Medulla oblongata (tissue), 1 donor: ENCODE measurements at regions not wholly inside any gene's neighbourhood (a gene's known extent, or its start where the extent isn't known, plus 50 kb on each side); places are given as distances from the start of the nearest gene placed in this dataset.
"Not testable (repeated sequence)": the region's sequence is repeated elsewhere in the genome, so short reads cannot be mapped to it uniquely, and the experiment has no call there.

Experiments
- DNase-seq: peaks from one replicate; pipeline ENCODE4 v3.0.0-alpha.2; 2015; ENCODE audit errors: extremely low spot score

DNA sequence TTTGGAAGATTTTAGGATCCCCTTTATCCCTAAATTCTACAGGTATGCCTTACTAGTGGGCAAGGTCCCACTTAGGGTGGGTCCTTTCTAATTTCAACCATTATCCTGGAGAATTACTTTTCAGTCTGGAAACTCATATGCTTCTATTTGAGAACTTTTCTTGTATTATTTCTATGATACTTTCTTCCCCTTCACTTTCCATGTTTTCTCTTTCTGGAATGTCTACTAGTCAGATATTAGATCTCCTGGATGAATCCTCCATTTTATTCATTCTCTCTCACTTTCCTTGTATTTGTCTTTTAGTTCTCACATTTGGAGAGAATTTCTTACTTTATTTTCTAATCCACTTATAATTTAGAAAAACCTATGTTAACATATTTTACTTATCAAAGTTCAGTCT, 83.9 kb upstream of the SIPA1L2 start:
- no peak for DNase-seq

DNA sequence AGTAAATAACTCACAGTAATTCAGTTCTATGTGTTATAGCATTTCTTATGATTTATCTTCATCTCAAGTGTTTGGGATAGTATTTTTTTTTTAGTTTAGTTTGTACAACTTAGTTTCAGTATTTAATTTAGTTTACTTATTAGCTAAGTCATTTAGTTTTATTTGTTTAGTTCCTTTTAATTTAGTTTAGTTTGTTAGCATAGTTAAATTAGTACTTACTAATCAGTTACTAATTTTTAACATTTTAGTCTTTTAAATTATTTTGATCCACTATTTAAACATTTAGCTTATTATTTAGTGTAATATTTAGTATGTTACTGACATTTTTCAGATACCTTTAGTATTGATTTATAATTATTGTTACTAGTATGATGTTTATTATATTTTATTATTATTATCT, 85.2 kb upstream of the SIPA1L2 start:
- DNase-seq, result no peak

DNA sequence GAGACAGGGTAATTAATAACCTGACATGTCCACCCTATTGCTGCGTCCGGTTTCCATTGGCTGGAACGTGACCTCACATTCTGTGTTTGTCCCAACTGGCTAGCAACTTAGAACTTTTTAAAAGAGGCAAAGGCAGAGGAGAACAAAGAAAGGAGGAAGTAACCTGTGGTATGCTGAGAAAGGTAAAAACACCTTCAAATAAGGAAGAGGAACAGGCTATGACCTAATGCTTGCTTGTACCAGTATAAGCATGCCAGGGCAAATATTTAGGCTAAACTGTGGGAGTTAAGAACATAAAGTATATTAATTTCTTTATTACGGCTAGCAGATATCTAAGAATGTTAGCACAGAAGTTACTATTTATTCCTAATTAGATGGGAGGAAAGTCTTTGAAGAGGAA, 87.3 kb upstream of the MAP10 start:
- not testable (repeated sequence) for DNase-seq

DNA sequence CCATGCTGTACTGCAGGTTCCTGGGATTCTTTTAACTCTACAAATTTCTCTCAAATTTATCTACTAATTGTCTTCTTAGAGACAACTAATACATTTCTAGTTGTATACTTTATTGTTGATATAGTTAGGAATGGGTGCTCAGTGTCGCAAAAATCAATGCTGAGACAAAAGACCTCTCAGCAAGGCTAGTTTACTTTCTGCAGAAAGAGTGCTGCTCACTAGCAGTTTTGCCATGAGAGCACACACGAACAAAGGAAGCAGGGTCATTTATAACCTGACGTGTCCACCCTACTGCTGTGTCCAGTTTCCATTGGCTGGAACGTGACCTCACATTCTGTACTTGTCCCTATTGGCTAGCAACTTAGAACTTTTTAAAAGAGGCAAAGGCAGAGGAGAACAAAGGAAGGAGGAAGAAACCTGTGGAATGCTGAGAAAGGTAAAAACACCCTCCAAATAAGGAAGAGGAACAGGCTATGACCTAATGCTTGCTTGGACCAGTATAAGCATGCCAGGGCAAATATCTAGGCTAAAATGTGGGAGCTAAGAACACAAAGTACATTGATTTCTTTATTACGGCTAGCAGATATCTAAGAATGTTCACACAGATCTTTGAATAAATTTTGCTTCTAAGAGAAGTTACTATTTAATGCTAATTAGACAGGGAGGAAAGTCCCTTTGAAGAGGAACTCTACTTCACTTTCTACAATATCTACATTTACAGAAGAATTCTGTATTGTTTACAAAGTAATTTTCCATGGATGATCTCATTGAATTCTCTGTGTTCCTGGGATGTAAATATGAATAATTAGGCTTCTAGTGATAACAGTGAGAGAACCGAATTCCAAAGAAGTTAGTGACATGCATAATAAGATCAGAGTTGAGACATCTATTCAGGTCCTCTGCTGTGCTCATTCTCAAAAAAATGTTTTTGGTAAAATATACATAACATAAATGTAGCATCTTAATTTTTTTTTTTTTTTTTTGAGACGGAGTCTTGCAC, 86.0 kb upstream of the MAP10 start:
- no peak for DNase-seq

DNA sequence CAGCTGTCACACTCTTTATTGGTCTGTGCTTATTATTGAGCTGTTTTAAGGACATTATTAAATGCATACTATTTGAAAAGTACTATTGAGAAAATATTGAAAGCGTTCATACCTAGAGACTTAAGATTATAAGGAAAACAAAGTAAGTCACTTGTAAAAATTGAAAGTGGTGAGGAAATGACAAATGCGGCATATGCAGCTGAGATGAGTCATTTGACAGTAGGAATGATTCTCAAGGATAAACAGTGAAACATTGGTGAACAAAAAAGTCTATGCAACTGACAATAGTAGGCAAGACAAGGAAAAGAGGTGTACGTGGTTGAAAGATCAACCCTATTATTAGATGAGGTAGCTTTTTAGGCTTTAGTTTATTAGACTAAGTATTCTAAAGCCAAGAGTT, 82.6 kb upstream of the MAP10 start:
- no peak for DNase-seq

DNA sequence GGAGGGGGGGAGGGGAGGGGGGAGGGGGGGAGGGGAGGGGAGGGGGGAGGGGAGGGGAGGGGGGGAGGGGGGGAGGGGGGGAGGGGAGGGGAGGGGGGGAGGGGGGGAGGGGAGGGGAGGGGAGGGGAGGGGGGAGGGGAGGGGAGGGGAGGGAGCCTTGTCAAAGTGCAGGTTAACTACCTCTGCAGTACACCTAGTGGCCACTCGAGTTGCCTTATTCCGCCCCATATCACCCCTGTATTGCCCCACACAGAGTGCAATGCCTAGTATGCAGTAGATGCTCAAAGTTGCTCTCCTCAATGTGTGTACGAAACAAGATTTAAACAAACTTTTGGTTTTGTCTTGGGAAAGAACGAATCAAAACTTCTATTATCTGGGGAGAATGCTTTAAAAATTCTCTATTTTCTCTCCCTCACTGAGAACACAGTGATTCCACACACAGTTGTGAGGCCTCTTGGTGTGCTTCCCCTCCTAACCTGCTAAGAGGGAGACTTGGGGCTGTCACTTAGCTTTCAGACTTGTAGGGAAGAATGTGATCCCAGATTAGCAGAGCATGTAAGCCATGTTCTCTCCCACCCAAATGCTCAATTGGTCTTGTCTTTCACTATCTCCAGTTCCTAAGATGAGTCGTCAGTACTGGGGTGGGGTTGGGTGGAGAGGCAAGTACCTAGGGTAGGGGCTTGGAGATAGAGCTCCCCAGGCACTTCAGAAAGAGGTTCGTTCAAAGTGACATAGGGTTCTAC, 79.7 kb upstream of the MAP10 start:
- no peak for DNase-seq

DNA sequence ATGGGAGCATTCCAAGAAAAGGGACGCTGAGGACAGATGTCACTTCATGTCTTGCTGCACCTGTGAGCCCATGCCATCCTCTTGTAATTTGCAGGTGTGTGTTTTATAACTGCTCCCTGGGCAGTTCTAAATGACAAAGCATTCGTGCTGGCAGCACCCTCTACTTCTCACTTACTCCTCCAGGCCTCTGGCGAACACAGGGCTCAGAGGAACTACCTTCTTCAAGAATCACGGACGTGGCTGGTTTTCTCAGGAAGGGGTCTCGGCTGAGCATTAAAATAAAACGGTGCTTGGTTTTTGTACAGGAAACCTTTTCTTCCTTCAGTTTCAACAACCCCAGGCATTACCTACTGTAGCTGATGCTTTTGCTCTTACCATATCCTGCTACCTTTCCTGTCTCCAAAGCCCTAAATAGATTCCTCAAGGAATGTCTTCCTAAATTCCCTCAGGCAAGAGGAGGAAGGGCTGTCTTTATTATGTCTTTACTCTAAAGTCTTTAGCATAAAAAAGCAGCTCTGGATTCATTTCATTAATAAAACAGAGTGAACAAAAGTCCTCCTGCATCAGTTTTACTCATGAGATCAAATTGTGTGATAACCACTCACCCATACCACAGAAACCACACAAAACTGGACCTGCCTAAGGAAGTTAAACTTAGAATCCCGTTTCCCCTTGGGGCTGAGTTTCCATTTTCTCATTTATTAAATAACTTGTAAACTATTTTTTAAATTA, 79.0 kb upstream of the MAP10 start:
- no peak for DNase-seq

DNA sequence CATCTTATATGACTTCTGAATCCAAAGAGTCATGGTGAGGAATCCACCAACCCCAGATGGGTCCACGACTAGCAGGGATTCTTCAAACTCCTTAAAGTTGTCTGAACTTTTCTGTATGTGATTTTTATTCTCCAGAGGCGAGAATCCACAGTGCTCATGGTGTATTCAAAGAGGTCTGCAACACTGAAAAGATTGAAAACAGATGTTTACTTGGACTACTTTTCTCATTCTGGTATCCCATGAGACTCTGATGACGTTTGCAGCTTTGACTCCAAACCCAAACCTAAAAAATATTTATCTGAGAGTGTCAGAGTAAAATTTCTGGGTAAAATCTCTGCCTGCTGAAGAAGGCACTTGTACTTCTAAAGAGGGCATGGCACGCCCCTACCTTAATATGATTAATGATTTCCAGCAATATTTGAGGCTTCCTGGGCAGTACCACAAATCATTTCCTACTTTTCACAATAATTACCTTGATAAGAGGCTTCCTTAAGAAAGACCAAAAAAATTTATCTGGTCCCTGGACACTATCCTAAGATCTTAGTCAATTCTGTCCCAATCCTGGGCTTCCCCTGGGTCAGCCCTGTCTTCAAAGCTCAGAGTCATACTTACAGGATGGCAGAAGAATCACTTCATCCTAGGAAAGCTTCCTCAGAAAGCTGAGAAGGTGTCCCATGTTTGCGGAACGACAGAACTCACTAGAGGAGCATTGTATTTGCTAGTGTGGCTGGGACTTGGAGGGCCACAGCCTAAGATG, 76.5 kb upstream of the MAP10 start:
- DNase-seq, result no peak

DNA sequence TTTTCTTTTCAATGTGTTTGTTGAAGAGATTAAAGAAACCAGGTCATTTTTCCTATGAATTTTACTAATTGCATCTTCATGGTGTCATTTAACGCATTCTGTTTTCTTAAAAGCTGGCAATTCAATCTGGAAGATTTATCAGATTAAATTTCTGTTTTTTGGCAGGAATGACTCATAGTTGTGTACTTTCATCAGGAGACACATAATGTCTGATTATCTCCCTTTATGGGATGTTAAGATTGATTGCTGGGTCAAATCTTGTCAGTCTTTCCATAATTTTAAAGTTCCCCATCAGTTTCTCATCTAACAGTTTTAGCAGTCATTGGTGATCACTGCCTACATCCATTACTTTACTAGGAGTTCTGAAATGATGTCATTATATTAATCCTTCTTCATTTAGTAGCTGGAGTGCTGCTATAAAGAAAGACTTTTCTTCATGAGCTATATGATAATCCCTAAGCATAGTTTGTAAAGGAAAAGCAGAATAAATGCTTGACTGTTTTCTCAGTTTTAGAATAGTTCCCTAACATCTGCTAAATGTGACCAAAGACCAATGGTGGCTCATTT, 72.8 kb upstream of the MAP10 start:
- no peak for DNase-seq

DNA sequence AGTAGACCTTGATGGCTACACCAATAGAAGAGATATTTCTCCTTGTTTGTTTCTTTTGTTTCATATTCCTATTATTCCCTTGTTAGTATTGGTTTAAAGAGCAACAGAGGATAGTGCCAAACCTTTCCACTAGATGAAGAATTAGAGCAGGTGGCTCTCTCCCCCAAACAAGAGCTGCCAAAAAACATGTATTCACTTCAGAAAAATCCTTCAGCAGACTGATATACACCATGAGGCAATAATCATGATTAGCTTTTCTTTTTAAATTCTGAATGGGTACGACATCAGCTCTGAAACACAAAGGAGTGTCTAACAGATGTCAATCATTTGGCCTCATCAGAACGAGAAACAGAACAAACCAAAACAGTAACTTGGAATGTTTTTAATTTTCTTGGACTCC, 67.3 kb upstream of the MAP10 start:
- DNase-seq, result no peak

DNA sequence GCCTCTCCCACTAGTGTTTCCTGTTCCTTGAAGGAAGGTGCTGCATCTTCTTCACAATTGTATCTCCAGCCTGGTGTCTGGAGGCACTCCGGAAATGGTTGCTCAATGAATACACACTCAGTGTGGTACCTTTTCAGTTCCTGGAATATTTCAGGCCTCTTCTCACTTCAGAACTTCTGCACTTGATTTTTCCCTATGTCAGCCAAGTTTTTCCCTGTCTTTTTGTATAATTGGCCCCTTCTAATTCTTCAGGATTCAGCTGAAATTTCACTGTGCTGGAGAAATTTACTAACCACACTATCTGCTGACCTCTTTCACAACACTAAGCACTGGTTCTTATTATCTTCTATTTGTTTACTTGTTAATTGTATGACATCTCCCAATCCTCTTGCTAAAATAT, 61.2 kb upstream of the MAP10 start:
- no peak for DNase-seq

DNA sequence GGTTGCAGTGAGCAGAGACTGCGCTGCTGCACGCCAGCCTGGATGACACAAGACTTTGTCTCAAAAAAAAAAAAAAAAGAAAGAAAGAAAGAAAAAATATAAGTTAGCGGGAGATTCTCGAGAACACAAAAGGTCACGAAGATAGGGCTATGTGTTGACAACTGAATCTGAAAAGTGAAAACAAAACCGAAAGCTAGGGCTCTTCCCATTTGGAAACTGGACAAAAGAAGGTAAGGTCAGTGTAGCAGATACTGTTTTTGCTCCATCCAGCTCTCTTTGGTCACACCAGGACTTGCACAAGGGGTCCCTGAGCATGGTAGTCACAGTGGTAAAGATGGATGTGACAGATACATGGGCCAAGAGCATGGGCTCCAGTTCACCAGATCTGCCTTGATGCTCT, 60.4 kb upstream of the MAP10 start:
- no peak for DNase-seq

DNA sequence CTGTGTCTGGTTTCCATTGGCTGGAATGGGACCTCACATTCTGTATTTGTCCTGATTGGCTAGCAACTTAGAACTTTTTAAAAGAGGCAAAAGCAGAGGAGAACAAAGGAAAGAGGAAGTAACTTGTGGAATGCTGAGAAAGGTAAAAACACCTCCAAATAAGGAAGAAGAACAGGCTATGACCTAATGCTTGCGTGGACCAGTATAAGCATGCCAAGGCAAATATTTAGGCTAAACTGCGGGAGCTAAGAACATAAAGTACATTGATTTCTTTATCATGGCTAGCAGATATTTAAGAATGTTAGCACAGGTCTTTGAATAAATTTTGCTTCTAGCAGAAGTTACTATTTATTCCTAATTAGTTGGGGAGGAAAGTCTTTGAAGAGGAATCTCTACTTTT, 59.5 kb upstream of the MAP10 start:
- DNase-seq, result not testable (repeated sequence)

DNA sequence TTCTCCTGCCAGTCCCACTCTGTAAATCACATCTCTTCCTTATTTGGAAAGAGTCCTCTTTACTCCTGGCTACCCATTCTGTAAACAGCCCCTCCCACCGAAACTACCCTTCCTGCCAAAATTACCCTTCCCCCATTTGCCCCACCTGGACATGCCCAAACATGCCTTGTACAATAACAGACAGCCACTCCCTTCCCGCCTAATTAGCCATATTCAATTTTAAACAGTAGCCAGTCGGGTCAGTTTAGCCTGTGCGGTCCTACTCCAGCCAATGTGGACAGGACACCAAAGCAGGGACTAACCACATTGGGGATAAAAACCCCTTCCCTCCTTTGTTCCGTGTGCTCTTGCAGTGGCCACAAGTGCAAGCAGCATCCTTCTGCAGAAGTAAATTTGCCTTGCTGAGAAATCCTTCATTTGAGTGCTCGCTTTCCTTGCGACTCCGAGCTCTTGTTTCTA, 56.3 kb upstream of the MAP10 start:
- no peak for DNase-seq

DNA sequence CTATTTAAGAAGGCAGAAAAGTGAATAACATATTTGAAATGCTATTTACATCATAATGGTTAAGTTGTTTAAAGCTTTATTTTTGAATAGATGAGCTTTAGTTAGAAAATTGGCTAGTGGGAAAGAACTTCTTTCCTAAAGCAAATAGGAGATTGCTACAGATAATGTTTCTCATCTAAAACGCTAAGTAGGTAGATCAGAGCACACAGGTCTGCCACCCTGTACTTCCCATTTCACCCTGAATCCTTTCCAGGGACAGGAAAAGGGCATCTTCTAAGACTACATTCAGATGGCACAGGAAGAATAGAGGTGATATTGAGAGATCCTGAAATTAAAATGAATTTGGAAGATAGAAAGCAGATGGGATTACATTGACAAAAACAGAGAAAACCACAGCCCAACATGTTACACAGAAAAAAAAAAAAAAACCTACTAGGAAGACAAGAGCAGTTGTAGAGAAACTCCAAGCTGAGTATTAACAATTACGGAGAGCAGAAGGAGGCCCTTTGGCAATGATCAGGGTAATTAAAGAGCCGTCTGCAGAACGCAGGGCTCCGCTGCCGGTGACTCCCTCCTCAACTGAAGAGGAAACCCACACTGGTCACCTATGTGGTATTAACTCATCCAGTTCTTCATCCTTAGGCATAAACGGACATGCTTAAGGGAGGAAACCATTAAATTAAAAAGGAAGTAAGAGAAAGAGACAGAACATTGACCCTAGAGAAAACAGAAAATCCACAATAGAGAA, 53.6 kb upstream of the MAP10 start:
- DNase-seq, result no peak

DNA sequence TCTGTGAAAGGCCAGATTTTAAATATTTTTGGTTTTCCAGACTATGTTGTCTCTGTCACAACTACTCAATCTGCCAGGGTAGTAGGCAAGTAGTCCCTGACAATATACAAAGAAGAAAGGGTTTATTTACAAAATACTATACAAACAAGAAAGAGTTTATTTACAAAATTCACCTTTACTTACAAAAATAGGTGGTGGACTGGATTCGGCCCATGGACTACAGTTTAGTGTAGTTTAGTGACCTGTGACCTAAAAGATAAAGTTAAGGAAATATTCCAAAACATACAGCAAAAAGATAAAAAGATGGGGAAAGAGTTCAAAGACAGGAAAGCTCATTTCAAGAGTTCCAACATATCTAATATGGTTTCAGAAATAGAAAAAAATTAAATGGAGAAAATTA, 52.9 kb upstream of the MAP10 start:
- no peak for DNase-seq

DNA sequence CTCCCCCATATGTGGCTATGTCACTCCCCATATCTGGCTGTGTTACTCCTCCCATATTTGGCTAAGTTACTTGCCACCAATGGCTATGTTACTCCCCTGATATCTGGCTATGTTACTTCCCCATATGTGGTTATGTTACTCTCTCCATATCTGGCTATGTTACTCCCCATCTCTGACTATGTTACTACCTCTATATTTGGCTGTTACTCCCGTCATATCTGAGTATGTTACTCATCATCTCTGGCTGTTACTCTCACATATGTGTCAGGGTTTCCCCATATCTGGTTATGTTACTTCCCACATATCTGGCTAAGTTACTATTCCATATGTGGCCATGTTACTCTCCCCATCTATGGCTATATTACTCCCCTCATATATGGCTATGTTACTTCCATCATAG, 50.3 kb upstream of the MAP10 start:
- no peak for DNase-seq
